HG03575 (cell line): ENCODE measurements at regions not wholly inside any gene's neighbourhood (a gene's known extent, or its start where the extent isn't known, plus 50 kb on each side); places are given as distances from the start of the nearest gene placed in this dataset.
"Not testable (repeated sequence)": the region's sequence is repeated elsewhere in the genome, so short reads cannot be mapped to it uniquely, and the experiment has no call there.

Experiments
- ATAC-seq: cut with Tn5 transposase; IDR thresholded peaks from one replicate; pipeline ENCODE4 v1.9.1; 2021; ENCODE audit not compliant: unreplicated experiment, insufficient number of reproducible peaks, low FRiP score; ENCODE audit errors: extremely low read depth

- no peak for ATAC-seq
These were observed 844.6 kb upstream of the ROBO1 start for GRCh38 chr3:80612366-80612765.

DNA sequence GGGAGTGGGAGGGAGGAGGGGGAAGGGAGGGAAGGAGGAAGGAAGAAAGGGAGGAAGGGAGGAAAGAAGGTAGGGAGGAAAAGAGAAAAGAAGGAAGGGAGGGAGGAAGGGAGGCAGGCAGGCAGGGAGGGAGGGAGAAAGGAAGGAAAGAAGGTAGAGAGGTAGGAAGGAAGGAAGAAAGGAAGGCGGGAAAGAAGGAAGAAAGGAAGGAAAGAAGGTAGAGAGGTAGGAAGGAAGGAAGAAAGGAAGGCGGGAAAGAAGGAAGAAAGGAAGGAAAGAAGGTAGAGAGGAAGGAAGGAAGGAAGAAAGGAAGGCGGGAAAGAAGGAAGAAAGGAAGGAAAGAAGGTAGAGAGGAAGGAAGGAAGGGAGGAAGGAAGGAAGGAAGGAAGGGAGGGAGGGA lies 840.3 kb upstream of the ROBO1 start:
- not testable (repeated sequence) for ATAC-seq

- ATAC-seq: no peak
These were observed 838.3 kb upstream of the ROBO1 start for GRCh38 chr3:80606073-80606472.

- no peak for ATAC-seq
These were observed 833.7 kb upstream of the ROBO1 start for GRCh38 chr3:80601479-80601878.

GRCh38 chr3:80592792-80593191 lies 825.0 kb upstream of the ROBO1 start:
- ATAC-seq: no peak

DNA sequence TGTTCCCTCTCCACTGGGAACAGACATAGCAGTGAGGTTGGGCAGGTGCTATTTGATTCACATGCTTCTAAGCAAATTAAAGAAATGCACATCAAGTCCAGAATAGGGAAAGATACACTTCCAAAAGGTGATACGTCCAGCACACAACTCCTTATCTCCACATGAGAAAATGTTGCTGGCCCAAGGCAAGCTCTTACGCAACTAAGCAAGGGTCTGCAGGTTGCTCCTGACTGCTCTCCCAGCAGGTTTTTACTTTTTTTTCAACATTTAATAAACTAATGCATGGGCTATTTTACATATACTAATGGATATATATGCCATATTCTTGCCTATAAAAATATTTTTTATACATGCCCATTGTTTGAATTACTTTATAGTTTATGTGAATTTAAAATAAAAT lies 818.5 kb upstream of the ROBO1 start:
- ATAC-seq: no peak

GRCh38 chr3:80580146-80580545 lies 812.3 kb upstream of the ROBO1 start:
- no peak for ATAC-seq

DNA sequence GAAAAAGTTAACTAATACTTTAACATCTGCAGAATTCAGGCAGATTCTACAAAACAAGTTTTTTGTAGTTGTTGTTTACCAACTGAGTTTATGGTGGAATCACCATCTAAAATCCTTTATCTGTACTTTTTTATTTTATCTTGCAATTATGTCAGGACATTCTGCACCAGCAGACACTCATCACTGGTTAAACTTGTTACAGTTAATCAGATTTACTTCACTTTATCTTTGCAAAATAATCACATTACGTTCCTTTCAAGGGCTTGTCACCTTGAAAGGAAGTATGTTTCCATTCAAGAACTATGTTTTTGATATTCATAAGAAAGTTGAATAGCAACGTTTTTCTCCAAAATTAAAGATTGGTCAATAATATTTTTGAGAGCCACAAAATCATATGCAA lies 796.6 kb upstream of the ROBO1 start:
- no peak for ATAC-seq

DNA sequence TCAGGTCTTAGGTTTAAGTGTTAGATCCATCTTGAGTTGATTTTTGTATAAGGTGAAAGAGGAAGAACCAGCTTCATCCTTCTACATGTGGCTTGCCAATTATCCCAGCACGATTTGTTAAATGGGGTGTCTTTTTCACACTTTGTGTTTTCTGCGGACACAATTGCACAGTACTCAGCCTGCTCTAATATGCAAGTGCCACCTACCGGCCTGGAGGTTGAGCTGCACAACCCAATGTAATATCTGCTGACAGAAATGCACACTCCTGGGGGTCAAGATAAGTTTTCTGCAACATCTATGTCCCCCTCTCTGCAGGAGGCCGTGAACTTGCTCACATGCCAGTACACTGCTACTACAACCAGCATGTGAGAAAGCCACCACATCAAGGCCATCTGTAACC lies 791.9 kb upstream of the ROBO1 start:
- ATAC-seq: no peak

DNA sequence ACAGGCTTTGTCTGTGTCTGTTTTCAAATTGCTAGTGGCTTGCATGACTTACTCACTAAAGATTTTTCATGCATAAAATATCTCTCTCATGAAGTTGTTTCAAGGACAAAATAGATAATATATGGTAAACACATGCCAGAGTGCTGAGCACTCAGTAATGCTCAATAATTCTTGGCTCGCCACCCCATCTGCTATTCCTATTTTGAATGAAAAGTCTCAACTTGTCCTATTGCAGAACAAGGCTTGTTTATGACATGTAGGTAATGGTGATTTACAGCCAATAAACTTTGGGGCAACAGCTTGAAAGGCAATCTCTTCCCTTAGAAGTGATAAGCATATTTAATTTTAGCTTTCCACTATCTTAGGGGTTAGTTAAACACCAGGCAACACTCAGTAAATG lies 789.0 kb upstream of the ROBO1 start:
- no peak for ATAC-seq

DNA sequence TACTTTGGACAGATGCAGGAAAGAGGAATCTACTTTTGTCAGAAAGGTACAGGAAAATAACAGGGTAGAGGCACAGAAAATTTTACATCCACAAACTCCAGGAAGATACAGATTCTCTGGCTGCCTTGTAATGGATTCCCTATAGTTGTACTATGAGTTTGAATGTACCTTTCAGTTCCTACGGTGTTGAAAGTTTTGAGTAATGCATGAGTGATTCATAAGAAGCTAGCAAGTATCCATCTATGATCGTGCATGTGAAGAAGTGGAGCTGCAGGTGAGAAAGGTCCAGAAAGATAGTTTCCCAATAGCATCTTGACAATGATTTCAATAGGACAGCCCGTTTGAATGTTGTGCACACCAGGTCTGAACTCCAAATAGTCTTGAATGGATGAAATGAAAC lies 786.5 kb upstream of the ROBO1 start:
- ATAC-seq: no peak

DNA sequence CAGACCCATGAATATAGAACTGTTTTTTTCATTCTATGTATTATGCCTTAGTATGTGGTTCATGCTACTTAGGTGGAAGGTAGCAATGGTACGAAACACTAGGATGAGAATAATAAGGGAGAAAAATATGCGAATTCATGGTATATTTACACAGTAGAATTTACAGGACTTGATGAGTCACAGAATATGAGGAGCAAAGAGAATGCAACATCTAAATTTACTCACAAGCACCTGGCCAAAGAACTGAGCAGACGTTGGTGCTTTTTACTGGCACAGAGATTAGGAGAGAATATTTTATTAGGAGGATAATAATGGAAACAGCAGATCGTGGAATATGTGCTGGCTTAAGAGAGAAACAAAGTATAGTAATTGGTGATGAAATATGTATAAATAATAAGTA lies 785.4 kb upstream of the ROBO1 start:
- ATAC-seq: no peak

DNA sequence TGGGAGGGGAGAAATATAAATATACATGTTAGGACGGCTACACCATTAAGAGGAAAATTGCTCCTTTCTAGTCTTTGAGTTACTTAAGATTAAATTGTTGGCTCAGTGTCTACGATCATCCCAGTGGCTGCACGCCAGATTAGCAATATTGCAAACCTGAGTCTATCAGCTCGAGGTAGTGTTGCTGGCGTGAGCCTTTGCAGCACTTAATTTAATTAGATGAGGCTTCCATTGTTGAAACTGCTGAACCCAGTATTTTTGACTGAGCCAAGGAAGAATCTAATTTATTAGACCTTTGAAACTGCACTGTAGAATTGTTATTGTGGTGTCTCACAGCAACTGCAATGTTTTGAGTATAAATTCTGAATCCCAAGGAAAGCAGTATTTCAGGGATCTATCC lies 782.4 kb upstream of the ROBO1 start:
- no peak for ATAC-seq

- no peak for ATAC-seq
These were observed 781.4 kb upstream of the ROBO1 start for GRCh38 chr3:80549173-80549572.

- no peak for ATAC-seq
These were observed 775.4 kb upstream of the ROBO1 start for GRCh38 chr3:80543154-80543553.

DNA sequence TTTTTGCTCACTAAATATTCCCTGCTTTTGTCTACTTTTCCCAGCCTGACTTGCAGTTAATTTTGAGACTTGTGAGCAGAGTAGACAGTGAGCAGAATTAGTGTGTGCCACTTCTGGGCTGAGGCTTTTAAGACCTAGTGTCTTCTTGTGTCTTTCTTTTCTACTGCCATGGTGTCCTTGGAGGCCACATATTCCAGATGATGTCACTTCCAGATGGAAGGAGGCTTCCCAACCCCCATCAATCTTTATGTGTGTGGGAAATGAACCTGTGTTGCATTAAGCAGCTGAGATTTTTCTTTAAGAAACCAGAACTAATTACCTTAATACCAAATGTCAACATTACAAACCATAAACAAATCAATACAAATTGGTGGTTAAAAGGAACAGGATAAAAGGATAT lies 774.7 kb upstream of the ROBO1 start:
- no peak for ATAC-seq

DNA sequence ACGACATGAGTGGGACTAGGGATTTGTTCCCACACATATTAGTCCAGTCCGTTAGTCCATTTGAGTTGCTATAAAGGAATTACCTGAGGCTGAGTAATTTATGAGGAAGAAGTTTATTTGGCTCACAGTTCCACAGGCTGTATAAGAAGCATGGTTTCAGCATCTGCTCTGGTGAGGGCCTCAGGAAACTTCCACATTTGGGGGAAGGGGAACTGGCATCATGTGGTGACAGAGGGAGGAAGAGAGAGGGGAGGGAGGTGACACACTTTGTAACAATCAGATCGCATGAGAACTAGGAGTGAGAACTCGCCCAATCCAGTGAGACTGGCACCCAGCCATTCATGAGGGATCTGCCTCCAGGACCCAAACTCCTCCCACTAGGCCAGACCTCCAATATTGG lies 769.9 kb upstream of the ROBO1 start:
- no peak for ATAC-seq

GRCh38 chr3:80535286-80535685 lies 767.5 kb upstream of the ROBO1 start:
- no peak for ATAC-seq

GRCh38 chr3:80533553-80533952 lies 765.8 kb upstream of the ROBO1 start:
- ATAC-seq: no peak

DNA sequence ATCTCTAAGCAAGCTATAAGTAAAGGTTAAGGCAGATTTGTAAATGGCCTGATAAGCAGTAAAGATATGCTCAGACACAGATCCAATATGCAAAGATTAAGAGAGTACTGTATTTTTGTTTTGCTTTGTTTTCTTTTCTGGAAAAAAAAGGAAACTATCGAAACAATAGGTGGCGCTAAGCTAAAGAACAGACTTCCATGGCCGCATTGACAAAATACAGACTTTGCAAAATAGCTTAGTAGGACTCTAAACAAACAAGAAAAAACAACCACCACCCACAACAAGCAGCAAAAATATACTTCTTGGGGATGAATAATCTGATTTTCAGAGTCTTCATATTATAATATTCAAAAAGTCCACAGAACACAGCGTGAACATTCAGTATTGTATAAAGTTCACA lies 758.4 kb upstream of the ROBO1 start:
- ATAC-seq: no peak

DNA sequence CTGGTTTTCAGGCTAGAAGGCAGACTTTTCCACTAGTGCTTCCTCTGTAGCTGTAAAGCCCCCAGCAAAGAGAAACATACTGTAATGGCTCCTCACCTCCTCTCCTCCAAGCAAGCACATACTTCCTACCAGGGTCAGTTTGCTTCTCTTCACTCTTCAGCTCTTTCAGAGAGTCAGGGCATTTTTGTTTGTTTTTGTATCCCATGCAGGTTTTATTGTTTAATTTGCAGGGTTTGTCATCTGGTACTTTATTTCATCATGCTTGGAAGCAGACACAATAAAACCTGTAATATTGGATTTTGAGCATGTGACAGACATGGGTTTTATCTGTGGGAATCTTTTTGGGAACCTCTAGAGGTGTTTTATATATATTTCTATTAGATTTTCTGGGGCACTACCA lies 753.3 kb upstream of the ROBO1 start:
- no peak for ATAC-seq

- no peak for ATAC-seq
These were observed 751.6 kb upstream of the ROBO1 start for GRCh38 chr3:80519436-80519835.
